ENCODE measurements at regions not wholly inside any gene's neighbourhood (a gene's known extent, or its start where the extent isn't known, plus 50 kb on each side); places are given as distances from the start of the nearest gene placed in this dataset.
A peak's percentile ranks its signal among the peaks of the same experiment; 100 is the strongest.

DNA sequence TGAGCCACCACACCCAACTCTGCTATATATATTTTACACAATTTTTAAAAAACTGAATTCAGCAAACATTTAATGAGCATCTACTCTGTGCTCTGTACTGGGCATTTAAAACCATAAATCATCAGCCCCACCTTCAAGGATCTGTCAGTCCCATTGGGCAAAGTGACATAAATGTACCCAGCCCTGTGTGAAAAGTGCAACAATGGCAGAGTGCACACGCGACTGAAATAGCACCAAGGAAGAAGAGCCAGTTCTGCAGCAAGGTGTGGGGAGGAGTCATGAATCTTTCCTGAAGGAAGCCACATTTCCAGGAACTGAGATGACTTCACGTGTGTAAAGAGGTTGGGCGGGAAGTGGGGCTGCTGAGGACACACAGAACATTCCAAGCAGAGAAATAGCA is 111.5 kb upstream of the ATP6AP2 start:
- POLR2A ChIA-PET: no interaction called here
- CTCF ChIA-PET: interaction anchor here (0.8 to 1.7 kb wide), 4 partner anchors 21 to 202 kb away, joined by 4 to 6 read pairs (median 4); no protein-coding TSS in a partner anchor
- no peaks in the 10 kb centered on the region for H4K20me1 ChIP-seq (ENCODE audit: insufficient read depth)

GRCh38 chrX:40468033-40468846 is 112.5 kb upstream of the ATP6AP2 start:
- no peak overlapping the region for H3K9ac ChIP-seq
- no peaks in the 10 kb centered on the region for H3K79me2 ChIP-seq (ENCODE audit: insufficient read depth)
- WGBS (ENCODE audit: low lambda C conversion rate): 29% methylated on average over 5 of the region's 5 CpGs
- H3K9me3 ChIP-seq: no peaks in the 10 kb centered on the region
- peak; percentile 38 for DNase-seq
- POLR2A ChIA-PET: interaction anchor here (1.4 kb wide), 1 partner anchor 20 kb away, joined by 3 read pairs; no protein-coding TSS in a partner anchor
- no peak overlapping the region for H3K4me3 ChIP-seq (ENCODE audit: low read depth in 2 of 2, low read length in 1 of 2)
- H3K4me2 ChIP-seq: peak overlapping the region; percentile 11; the same call in 1 of the 2 replicates
- CTCF ChIA-PET: interaction anchor here (0.8 to 1.7 kb wide), 7 partner anchors 20 to 201 kb away, joined by 4 to 6 read pairs (median 4); no protein-coding TSS in a partner anchor
- TF ChIP-seq SMC3 (IDR thresholded peaks at IDR 0.05; ENCODE audit: low read depth, low read length): peak; percentile 46; the same call in 1 of the 2 replicates
- TF ChIP-seq RAD21 (IDR thresholded peaks at IDR 0.05; ENCODE audit: low read length): peak; percentile 74
- no peak for TF ChIP-seq USF2 (IDR thresholded peaks at IDR 0.05; ENCODE audit: borderline replicate concordance, low read depth, low read length)
- peak in 1 of 2 experiments; percentile 25; a peak in 1 of 4 replicates for TF ChIP-seq EP300 (IDR thresholded peaks at IDR 0.05; ENCODE audit: borderline replicate concordance in 1 of 2, low read depth in 1 of 2, low read length in 1 of 2)
- peak; percentile 13; the same call in 1 of the 2 replicates for TF ChIP-seq CTCF (IDR thresholded peaks at IDR 0.05)
- H3K27me3 ChIP-seq (ENCODE audit: insufficient read depth): peaks cover 17% of the 10 kb centered on the region; the same call in 1 of the 2 replicates
- peaks cover 7 to 13% of the 10 kb centered on the region in 2 experiments; a peak in 2 of 4 replicates for H3K4me1 ChIP-seq (ENCODE audit: control insufficient read depth in 1 of 2, insufficient read depth in 2 of 2, low read depth in 1 of 2, low read length in 1 of 2)
- no peaks in the 10 kb centered on the region for H3K9me2 ChIP-seq
- no peaks in the 10 kb centered on the region for H3F3A ChIP-seq (replicated peaks; ENCODE audit: insufficient read depth)
- peak overlapping the region in 1 of 2 experiments; percentile 69; a peak in 2 of 4 replicates for H3K27ac ChIP-seq (ENCODE audit: low read depth in 2 of 2, low read length in 1 of 2)
- H4K20me1 ChIP-seq (ENCODE audit: insufficient read depth): no peaks in the 10 kb centered on the region
- H3K36me3 ChIP-seq (replicated peaks in 1 of 2; ENCODE audit: control insufficient read depth in 1 of 2, insufficient read depth in 2 of 2, low read length in 1 of 2): no peaks in the 10 kb centered on the region
- no peak overlapping the region for H2AFZ ChIP-seq (ENCODE audit: low read depth)

More for the DNA sequence above, 111.5 kb upstream of the ATP6AP2 start:
- TF ChIP-seq TCF12 (IDR thresholded peaks at IDR 0.05) (no peak), RFX5 (IDR thresholded peaks at IDR 0.05; ENCODE audit: low read length) (no peak)
- Histone ChIP-seq H3K79me2 (ENCODE audit: insufficient read depth) (no peaks in the 10 kb centered on the region), H3K9me3 (no peaks in the 10 kb centered on the region), H3K4me3 (ENCODE audit: low read depth in 2 of 2, low read length in 1 of 2) (no peak overlapping the region), H3K27me3 (ENCODE audit: insufficient read depth) (peaks cover 17% of the 10 kb centered on the region; the same call in 1 of the 2 replicates), H3F3A (replicated peaks; ENCODE audit: insufficient read depth) (no peaks in the 10 kb centered on the region), H3K4me2 (no peak overlapping the region), H3K9me2 (no peaks in the 10 kb centered on the region), H2AFZ (ENCODE audit: low read depth) (no peak overlapping the region), H3K36me3 (replicated peaks in 1 of 2; ENCODE audit: control insufficient read depth in 1 of 2, insufficient read depth in 2 of 2, low read length in 1 of 2) (no peaks in the 10 kb centered on the region), H3K27ac (ENCODE audit: low read depth in 2 of 2, low read length in 1 of 2) (no peak overlapping the region), H3K9ac (no peak overlapping the region), H3K4me1 (ENCODE audit: control insufficient read depth in 1 of 2, insufficient read depth in 2 of 2, low read depth in 1 of 2, low read length in 1 of 2) (peaks cover 7 to 19% of the 10 kb centered on the region in 2 experiments; a peak in 2 of 4 replicates)
- 33% methylated on average over 4 of the region's 4 CpGs for WGBS (ENCODE audit: low lambda C conversion rate)
- DNase-seq: no peak

Data from SK-N-SH (cell line).